HG03439 (cell line): ENCODE measurements at regions not wholly inside any gene's neighbourhood (a gene's known extent, or its start where the extent isn't known, plus 50 kb on each side); places are given as distances from the start of the nearest gene placed in this dataset.
"Not testable (repeated sequence)": the region's sequence is repeated elsewhere in the genome, so short reads cannot be mapped to it uniquely, and the experiment has no call there.

ENCODE experiments used
- ATAC-seq: cut with Tn5 transposase; IDR thresholded peaks from one replicate; pipeline ENCODE4 v1.9.1; 2021; ENCODE audit warnings: mild to moderate bottlenecking, moderate library complexity; ENCODE audit not compliant: unreplicated experiment

- not testable (repeated sequence) for ATAC-seq
These were observed 126.4 kb downstream of the RBM46 start for GRCh38 chr4:154907345-154908045.

- no peak for ATAC-seq
These were observed 127.1 kb downstream of the RBM46 start for GRCh38 chr4:154908168-154908567.

- ATAC-seq = no peak
These were observed 130.0 kb downstream of the RBM46 start for GRCh38 chr4:154911097-154911496.

GRCh38 chr4:154911608-154912098, 130.6 kb downstream of the RBM46 start:
- no peak for ATAC-seq

- no peak for ATAC-seq
These were observed 135.0 kb downstream of the RBM46 start for GRCh38 chr4:154916068-154916467.

- no peak for ATAC-seq
These were observed 146.1 kb downstream of the RBM46 start for GRCh38 chr4:154927126-154927680.

GRCh38 chr4:154928640-154929257, 147.7 kb downstream of the RBM46 start:
- ATAC-seq = no peak

- no peak for ATAC-seq
These were observed 155.8 kb downstream of the RBM46 start for GRCh38 chr4:154936873-154937272.

GRCh38 chr4:154939851-154940250, 158.8 kb downstream of the RBM46 start:
- no peak for ATAC-seq

- ATAC-seq = no peak
These were observed 161.1 kb downstream of the RBM46 start for GRCh38 chr4:154942176-154942575.

- ATAC-seq = no peak
These were observed 163.9 kb downstream of the RBM46 start for GRCh38 chr4:154944996-154945395.

GRCh38 chr4:154946113-154946512, 165.0 kb downstream of the RBM46 start:
- no peak for ATAC-seq

GRCh38 chr4:154953691-154954090, 172.6 kb downstream of the RBM46 start:
- ATAC-seq = no peak

GRCh38 chr4:154954117-154954516, 173.0 kb downstream of the RBM46 start:
- ATAC-seq = no peak

GRCh38 chr4:154958121-154958520, 177.0 kb downstream of the RBM46 start:
- ATAC-seq = no peak

GRCh38 chr4:154958621-154959358, 177.7 kb downstream of the RBM46 start:
- ATAC-seq = no peak

GRCh38 chr4:154959756-154960155, 178.7 kb downstream of the RBM46 start:
- ATAC-seq = no peak

- peak; percentile 50 for ATAC-seq
These were observed 179.4 kb downstream of the RBM46 start for GRCh38 chr4:154960476-154960875.

- peak; percentile 91 for ATAC-seq
These were observed 180.2 kb downstream of the RBM46 start for GRCh38 chr4:154961263-154961662.

GRCh38 chr4:154973244-154974035, 192.4 kb downstream of the RBM46 start:
- ATAC-seq = no peak

GRCh38 chr4:154977228-154977627, 196.2 kb downstream of the RBM46 start:
- ATAC-seq = no peak
